ENCODE measurements at regions not wholly inside any gene's neighbourhood (a gene's known extent, or its start where the extent isn't known, plus 50 kb on each side); places are given as distances from the start of the nearest gene placed in this dataset.
A peak's percentile ranks its signal among the peaks of the same experiment; 100 is the strongest.

DNA sequence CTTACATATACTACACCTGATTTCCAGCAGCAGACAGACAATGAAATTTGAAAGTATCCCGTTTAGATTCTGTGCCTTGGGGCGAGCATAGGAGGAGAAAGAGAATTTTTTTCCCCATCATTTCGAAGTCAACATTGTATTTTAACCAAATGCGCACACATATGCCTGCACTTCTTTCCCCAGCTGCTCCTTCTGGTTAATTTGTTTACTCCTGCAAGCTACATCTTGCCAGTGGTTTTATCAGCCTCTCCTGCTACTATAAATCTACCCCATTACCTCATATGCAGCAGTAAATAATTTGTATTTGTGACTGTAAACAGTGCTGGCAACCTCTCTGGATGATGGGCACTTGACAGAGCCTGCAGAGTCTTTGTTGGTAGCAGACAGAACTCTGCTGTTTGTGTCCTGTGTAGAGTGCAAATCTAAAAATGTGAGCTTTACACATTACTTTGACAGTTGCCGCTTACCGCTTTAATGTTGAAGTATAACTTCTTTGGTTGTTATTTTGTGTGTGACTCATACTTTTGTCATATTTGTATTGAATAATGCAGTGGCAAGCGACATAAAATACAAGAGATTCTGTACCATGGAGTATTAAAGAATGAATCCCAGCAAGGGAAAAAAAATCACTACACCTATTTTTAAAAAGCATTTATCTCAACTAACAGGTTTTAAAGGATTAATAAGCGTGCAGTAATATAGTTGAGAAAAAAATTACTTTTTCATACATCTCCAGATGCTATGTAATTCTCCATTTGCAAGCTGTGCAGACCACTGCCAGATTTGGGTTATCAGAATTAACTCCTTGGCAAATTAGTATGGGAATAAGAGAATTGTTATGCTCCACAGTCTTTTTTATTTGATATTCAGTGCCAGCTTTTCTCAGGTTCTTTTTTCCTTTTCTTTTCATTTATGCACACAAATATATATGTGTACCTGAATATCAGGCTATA is 536.8 kb downstream of the XIRP2 start:
- H3K4me3 ChIP-seq (ENCODE audit: low read depth, low read length): no peak overlapping the region
- no peak for DNase-seq (ENCODE audit: low read depth)
- no peak for TF ChIP-seq CTCF (conservative IDR thresholded peaks at IDR 0.05; ENCODE audit: low read depth, low read length)

DNA sequence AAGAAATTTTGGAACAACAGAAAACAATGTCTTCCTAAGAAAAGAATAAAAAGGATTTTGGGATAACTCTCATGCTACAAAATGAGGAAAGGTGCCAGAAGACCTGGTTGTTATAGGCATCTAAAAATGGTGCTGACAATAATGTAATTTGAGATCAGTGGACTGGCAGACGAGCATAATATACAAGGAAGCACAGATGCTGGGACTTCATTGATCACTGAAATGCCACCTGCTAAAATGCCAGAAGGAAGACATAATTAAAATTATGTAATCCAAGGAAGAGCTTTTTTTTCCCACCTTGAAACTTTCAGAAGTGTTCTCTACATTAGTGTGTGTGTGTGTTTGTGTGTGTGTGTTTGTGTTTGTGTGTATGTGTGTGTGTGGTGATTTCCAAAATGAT is 535.9 kb downstream of the XIRP2 start:
- no peak for TF ChIP-seq CTCF (conservative IDR thresholded peaks at IDR 0.05; ENCODE audit: low read depth, low read length)
- no peak for DNase-seq (ENCODE audit: low read depth)
- no peak overlapping the region for H3K4me3 ChIP-seq (ENCODE audit: low read depth, low read length)

- no peak for TF ChIP-seq CTCF (conservative IDR thresholded peaks at IDR 0.05; ENCODE audit: low read depth, low read length)
- no peak overlapping the region for H3K4me3 ChIP-seq (ENCODE audit: low read depth, low read length)
- DNase-seq (ENCODE audit: low read depth): no peak
Measured at GRCh38 chr2:167423731-167424130, 535.5 kb downstream of the XIRP2 start.

GRCh38 chr2:167420211-167420610 is 531.9 kb downstream of the XIRP2 start:
- no peak for DNase-seq (ENCODE audit: low read depth)
- H3K4me3 ChIP-seq (ENCODE audit: low read depth, low read length): no peak overlapping the region
- TF ChIP-seq CTCF (conservative IDR thresholded peaks at IDR 0.05; ENCODE audit: low read depth, low read length): no peak

DNA sequence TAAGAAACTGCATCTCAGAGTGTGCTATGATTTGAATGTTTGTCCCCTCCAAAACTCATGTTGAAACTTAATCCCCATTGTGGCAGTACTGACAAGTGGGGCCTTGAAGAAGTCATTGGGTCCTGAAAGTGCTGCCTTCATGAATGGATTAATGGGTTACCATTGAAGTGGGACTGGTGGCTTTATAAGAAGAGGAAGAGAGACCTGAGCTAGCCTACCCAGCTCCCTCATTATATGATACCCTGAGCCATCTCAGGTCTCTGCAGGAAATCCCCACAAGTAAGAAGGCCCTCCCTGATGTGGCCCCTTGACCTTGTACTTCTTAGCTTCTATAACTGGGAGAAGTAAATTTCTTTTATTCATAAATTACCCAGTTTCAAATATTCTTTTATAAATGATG is 526.8 kb downstream of the XIRP2 start:
- TF ChIP-seq CTCF (conservative IDR thresholded peaks at IDR 0.05; ENCODE audit: low read depth, low read length): no peak
- no peak overlapping the region for H3K4me3 ChIP-seq (ENCODE audit: low read depth, low read length)
- DNase-seq (ENCODE audit: low read depth): no peak

DNA sequence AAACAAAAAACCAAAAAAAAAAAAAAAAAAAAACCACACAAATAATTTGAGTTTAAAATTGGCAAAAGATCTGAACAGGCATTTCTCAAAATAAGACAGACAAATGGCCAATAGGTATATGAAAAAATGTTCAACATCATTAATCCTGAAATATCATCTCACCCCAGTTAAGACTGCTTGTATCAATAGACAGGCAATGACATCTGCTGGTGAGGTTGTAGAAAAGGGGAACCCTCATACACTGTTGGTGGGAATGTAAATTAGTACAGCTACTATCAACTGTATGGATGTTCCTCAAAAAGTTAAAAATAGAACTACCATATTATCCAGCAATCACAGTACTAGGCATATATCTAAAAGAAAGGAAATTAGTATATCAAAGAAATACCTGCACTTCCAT is 523.1 kb downstream of the XIRP2 start:
- TF ChIP-seq CTCF (conservative IDR thresholded peaks at IDR 0.05; ENCODE audit: low read depth, low read length): peak; percentile 56
- DNase-seq (ENCODE audit: low read depth): peak; percentile 69
- no peak overlapping the region for H3K4me3 ChIP-seq (ENCODE audit: low read depth, low read length)

- TF ChIP-seq CTCF (conservative IDR thresholded peaks at IDR 0.05; ENCODE audit: low read depth, low read length): no peak
- peak overlapping the region; percentile 26 for H3K4me3 ChIP-seq (ENCODE audit: low read depth, low read length)
- DNase-seq (ENCODE audit: low read depth): peak; percentile 89
Measured at GRCh38 chr2:167406558-167406957, 518.3 kb downstream of the XIRP2 start.
